ENCODE measurements at regions not wholly inside any gene's neighbourhood (a gene's known extent, or its start where the extent isn't known, plus 50 kb on each side); places are given as distances from the start of the nearest gene placed in this dataset.

DNA sequence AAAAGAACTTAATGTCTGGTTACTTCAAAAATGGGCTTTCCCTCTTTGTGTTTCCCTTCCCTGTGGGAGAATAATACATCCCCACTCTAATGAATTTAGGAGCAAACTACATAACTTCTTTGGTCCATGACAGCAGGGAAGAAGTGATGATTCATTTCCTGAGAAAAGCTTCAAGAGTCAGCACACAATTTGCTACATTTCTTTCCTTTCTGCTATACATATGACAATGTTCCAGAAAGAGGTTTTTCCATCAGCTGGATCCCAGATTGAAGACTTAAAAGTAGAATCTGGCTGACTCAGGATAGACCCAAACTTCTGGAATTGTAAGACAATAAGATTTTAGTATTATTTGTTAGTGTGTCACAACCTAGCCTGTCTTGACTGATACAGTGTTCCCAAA is 126.1 kb downstream of the DRD1 start:
- TF ChIP-seq MYC (IDR thresholded peaks at IDR 0.05; ENCODE audit: low read depth, low read length) (no peak), POLR2A (IDR thresholded peaks at IDR 0.05; ENCODE audit: extremely low read depth, insufficient read length) (no peak)
- TF ChIP-seq, protein P1, sequence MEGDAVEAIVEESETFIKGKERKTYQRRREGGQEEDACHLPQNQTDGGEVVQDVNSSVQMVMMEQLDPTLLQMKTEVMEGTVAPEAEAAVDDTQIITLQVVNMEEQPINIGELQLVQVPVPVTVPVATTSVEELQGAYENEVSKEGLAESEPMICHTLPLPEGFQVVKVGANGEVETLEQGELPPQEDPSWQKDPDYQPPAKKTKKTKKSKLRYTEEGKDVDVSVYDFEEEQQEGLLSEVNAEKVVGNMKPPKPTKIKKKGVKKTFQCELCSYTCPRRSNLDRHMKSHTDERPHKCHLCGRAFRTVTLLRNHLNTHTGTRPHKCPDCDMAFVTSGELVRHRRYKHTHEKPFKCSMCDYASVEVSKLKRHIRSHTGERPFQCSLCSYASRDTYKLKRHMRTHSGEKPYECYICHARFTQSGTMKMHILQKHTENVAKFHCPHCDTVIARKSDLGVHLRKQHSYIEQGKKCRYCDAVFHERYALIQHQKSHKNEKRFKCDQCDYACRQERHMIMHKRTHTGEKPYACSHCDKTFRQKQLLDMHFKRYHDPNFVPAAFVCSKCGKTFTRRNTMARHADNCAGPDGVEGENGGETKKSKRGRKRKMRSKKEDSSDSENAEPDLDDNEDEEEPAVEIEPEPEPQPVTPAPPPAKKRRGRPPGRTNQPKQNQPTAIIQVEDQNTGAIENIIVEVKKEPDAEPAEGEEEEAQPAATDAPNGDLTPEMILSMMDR (IDR thresholded peaks at IDR 0.05; ENCODE audit: low read depth, low read length), result no peak
- TF ChIP-seq, protein P2, sequence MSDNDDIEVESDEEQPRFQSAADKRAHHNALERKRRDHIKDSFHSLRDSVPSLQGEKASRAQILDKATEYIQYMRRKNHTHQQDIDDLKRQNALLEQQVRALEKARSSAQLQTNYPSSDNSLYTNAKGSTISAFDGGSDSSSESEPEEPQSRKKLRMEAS (IDR thresholded peaks at IDR 0.05; ENCODE audit: low read depth, low read length), result no peak

All from NB4 (cell line).